GM12891 (cell line): ENCODE measurements at regions not wholly inside any gene's neighbourhood (a gene's known extent, or its start where the extent isn't known, plus 50 kb on each side); places are given as distances from the start of the nearest gene placed in this dataset.

ENCODE experiments used
- PAX5 ChIP-seq: IDR thresholded peaks from 2 replicates; pipeline ENCODE4 v1.6.1; 2011; ENCODE audit warnings: low read length, moderate library complexity, mild to moderate bottlenecking; ENCODE audit not compliant: insufficient read depth, severe bottlenecking
- POLR2A ChIP-seq: IDR thresholded peaks from 2 replicates; pipeline ENCODE4 v1.6.1; 2011; ENCODE audit warnings: low read depth, low read length, control low read depth
- POLR2AphosphoS5 ChIP-seq: IDR thresholded peaks from 2 replicates; pipeline ENCODE4 v1.6.1; 2011; ENCODE audit warnings: low read depth, low read length, control low read depth
- POU2F2 ChIP-seq: IDR thresholded peaks from 2 replicates; pipeline ENCODE4 v1.6.1; 2011; ENCODE audit warnings: low read depth, mild to moderate bottlenecking, control low read depth, low read length, moderate library complexity
- SPI1 ChIP-seq: IDR thresholded peaks from 2 replicates; pipeline ENCODE4 v1.6.1; 2011; ENCODE audit warnings: low read depth, low read length, control low read depth
- TAF1 ChIP-seq: IDR thresholded peaks from 2 replicates; pipeline ENCODE4 v1.6.1; 2011; ENCODE audit warnings: low read depth, low read length, control low read depth

DNA sequence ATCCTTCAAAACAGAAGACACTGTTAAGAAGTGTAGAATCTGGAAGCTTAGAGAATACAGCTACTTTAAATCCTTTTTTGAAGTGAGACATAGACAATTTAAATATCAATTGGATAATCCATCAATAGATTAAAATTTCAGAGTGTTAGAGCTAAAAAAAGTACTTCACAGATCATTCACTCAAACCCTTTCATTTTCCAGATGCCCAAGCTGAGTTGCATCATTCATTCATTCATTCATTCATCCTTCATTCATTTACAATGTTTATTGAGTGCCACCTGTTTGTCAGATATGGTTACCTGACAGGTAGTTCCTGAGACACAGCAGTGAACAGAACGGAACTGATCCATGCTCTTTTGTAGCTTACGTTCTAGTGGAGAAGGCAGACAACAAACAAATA is 290.7 kb upstream of the MTPN start:
- no peak for TF ChIP-seq POLR2A
- TF ChIP-seq POLR2AphosphoS5, result no peak
- TF ChIP-seq PAX5, result no peak
- no peak for TF ChIP-seq SPI1
- no peak for TF ChIP-seq TAF1
- no peak for TF ChIP-seq POU2F2
